ENCODE measurements at regions not wholly inside any gene's neighbourhood (a gene's known extent, or its start where the extent isn't known, plus 50 kb on each side); places are given as distances from the start of the nearest gene placed in this dataset.

GRCh38 chr5:53424686-53425615 lies 55.5 kb upstream of the FST start:
- H3K9me3 Mint-ChIP-seq, result no peaks in the 10 kb centered on the region
- H3K4me3 Mint-ChIP-seq, result no peak overlapping the region
- no peak for DNase-seq (ENCODE audit: low spot score)
- H3K4me1 Mint-ChIP-seq (ENCODE audit: low read depth), result no peaks in the 10 kb centered on the region
- no peak overlapping the region for H3K27ac Mint-ChIP-seq
- intact Hi-C loops (cut with micrococcal nuclease), result loop anchor here (5.0 kb wide), 1 partner anchor 792 kb away; no protein-coding TSS in a partner anchor
- peaks cover 21% of the 10 kb centered on the region for H3K27me3 Mint-ChIP-seq (ENCODE audit: insufficient read depth)
- H3K36me3 Mint-ChIP-seq (ENCODE audit: low read depth), result no peaks in the 10 kb centered on the region

- H3K4me3 Mint-ChIP-seq, result no peak overlapping the region
- DNase-seq (ENCODE audit: low spot score), result no peak
- intact Hi-C loops (cut with micrococcal nuclease), result loop anchor here (2.0 to 5.0 kb wide), 2 partner anchors 791 to 803 kb away; no protein-coding TSS in a partner anchor
Observed at GRCh38 chr5:53425687-53426511, 54.5 kb upstream of the FST start.

GRCh38 chr5:53426512-53426830 lies 54.0 kb upstream of the FST start:
- intact Hi-C loops (cut with micrococcal nuclease), result loop anchor here (2.0 to 5.0 kb wide), 2 partner anchors 791 to 802 kb away; no protein-coding TSS in a partner anchor
- DNase-seq (ENCODE audit: low spot score), result no peak
- Mint-ChIP-seq H3K27ac (no peak overlapping the region), H3K4me1 (ENCODE audit: low read depth) (no peaks in the 10 kb centered on the region), H3K27me3 (ENCODE audit: insufficient read depth) (peaks cover 21% of the 10 kb centered on the region), H3K36me3 (ENCODE audit: low read depth) (no peaks in the 10 kb centered on the region), H3K9me3 (no peaks in the 10 kb centered on the region), H3K4me3 (no peak overlapping the region)

More at GRCh38 chr5:53425687-53426511, 54.5 kb upstream of the FST start:
- no peaks in the 10 kb centered on the region for H3K36me3 Mint-ChIP-seq (ENCODE audit: low read depth)
- H3K27ac Mint-ChIP-seq, result no peak overlapping the region
- H3K27me3 Mint-ChIP-seq (ENCODE audit: insufficient read depth), result peaks cover 21% of the 10 kb centered on the region
- H3K9me3 Mint-ChIP-seq, result no peaks in the 10 kb centered on the region
- no peaks in the 10 kb centered on the region for H3K4me1 Mint-ChIP-seq (ENCODE audit: low read depth)

GRCh38 chr5:53426878-53427277 lies 53.6 kb upstream of the FST start:
- no peak for DNase-seq (ENCODE audit: low spot score)
- Mint-ChIP-seq H3K27me3 (ENCODE audit: insufficient read depth) (peaks cover 21% of the 10 kb centered on the region), H3K9me3 (no peaks in the 10 kb centered on the region), H3K4me3 (no peak overlapping the region), H3K36me3 (ENCODE audit: low read depth) (no peaks in the 10 kb centered on the region), H3K27ac (no peak overlapping the region), H3K4me1 (ENCODE audit: low read depth) (no peaks in the 10 kb centered on the region)
- intact Hi-C loops (cut with micrococcal nuclease), result loop anchor here (2.0 to 5.0 kb wide), 2 partner anchors 790 to 802 kb away; no protein-coding TSS in a partner anchor

- no peak overlapping the region for H3K27ac Mint-ChIP-seq
- peaks cover 19% of the 10 kb centered on the region for H3K27me3 Mint-ChIP-seq (ENCODE audit: insufficient read depth)
- intact Hi-C loops (cut with micrococcal nuclease), result loop anchor here (2.0 to 5.0 kb wide), 2 partner anchors 789 to 801 kb away; no protein-coding TSS in a partner anchor
- no peaks in the 10 kb centered on the region for H3K9me3 Mint-ChIP-seq
- no peak for DNase-seq (ENCODE audit: low spot score)
- no peak overlapping the region for H3K4me3 Mint-ChIP-seq
- no peaks in the 10 kb centered on the region for H3K4me1 Mint-ChIP-seq (ENCODE audit: low read depth)
- H3K36me3 Mint-ChIP-seq (ENCODE audit: low read depth), result no peaks in the 10 kb centered on the region
Observed at GRCh38 chr5:53427965-53428364, 52.5 kb upstream of the FST start.

GRCh38 chr5:53429706-53430105 lies 50.7 kb upstream of the FST start:
- Mint-ChIP-seq H3K9me3 (no peaks in the 10 kb centered on the region), H3K27ac (no peak overlapping the region), H3K27me3 (ENCODE audit: insufficient read depth) (peaks cover 16% of the 10 kb centered on the region), H3K4me3 (no peak overlapping the region), H3K4me1 (ENCODE audit: low read depth) (no peaks in the 10 kb centered on the region), H3K36me3 (ENCODE audit: low read depth) (no peaks in the 10 kb centered on the region)
- intact Hi-C loops (cut with micrococcal nuclease), result loop anchor here (5.0 kb wide), 1 partner anchor 788 kb away; no protein-coding TSS in a partner anchor
- no peak for DNase-seq (ENCODE audit: low spot score)

- Mint-ChIP-seq H3K9me3 (no peaks in the 10 kb centered on the region), H3K27me3 (ENCODE audit: insufficient read depth) (peaks cover 17% of the 10 kb centered on the region), H3K27ac (no peak overlapping the region), H3K4me1 (ENCODE audit: low read depth) (no peaks in the 10 kb centered on the region), H3K36me3 (ENCODE audit: low read depth) (no peaks in the 10 kb centered on the region), H3K4me3 (no peak overlapping the region)
- DNase-seq (ENCODE audit: low spot score), result no peak
- intact Hi-C loops (cut with micrococcal nuclease), result no loop called here
Observed at GRCh38 chr5:53430618-53431252, 49.7 kb upstream of the FST start.
